ENCODE measurements at regions not wholly inside any gene's neighbourhood (a gene's known extent, or its start where the extent isn't known, plus 50 kb on each side); places are given as distances from the start of the nearest gene placed in this dataset.

- no peak for DNase-seq
Measured at GRCh38 chr18:67218556-67218955, 298.0 kb downstream of the DSEL start.

DNA sequence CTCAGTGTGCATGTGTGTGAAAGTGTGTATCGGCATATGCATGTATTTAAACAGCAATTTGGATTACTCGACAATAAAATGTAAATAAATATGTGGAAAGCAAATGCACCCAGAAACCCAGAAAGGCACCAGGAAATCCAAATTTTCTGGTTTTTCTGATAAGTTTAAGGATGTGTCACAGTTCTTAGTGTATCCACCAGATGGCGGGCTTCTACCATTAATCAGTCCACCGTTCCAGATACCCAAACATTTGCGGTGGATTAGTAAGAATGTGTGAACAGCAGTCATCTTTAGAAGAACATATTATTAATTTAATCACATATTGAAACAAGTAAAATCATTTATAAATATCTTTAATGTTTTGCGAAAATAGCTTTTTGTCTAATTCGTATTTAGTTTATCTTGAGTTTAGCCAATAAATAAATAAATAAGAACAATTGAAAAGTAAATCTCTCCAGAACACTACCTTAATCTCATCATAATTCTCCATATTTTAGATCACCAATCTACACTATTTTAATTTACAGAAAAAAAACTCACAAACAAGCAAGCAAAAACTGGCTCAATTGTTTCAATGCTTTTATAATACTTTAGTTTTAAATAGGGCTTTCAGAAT lies 298.9 kb downstream of the DSEL start:
- peak; percentile 26 for DNase-seq

GRCh38 chr18:67216846-67217245 lies 299.7 kb downstream of the DSEL start:
- DNase-seq, result no peak

DNA sequence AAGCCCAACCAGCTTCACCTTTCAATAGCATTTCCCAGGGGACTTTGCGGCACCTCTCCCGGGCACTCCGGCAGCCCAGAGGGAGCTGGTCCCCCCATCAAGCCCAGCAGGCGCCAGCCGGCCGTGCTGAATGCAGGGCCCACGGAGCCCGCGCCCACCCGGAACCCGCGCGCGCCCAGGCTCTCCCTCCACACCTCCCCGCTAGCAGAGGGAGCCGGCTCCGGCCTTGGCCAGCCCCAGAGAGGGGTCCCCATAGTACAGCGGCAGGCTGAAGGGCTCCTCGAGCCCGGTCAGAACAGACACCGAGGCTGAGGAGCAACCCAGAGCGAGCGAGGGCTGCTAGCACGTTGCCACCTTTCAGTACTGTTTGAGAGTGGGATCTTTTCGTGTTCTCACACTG lies 300.8 kb downstream of the DSEL start:
- DNase-seq, result no peak

DNA sequence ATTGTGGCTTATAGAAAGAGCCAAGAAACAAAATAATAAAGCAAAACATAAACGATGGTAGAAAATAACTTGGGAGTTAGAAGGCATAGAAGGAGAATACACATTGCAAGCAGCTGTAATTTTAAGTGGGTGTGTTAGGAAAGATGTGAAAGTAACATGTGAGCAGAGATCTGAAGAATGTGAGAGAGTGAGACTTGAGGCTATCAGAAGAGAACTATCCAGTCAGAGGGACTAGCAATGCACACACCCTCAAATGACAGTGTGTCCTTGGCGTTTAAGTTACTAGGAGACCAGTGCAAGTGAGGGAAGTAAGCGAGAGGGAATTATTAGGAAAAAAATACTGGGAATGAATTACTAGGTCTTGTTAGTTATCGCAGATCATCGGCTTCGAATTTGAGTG lies 304.9 kb downstream of the DSEL start:
- DNase-seq, result no peak

DNA sequence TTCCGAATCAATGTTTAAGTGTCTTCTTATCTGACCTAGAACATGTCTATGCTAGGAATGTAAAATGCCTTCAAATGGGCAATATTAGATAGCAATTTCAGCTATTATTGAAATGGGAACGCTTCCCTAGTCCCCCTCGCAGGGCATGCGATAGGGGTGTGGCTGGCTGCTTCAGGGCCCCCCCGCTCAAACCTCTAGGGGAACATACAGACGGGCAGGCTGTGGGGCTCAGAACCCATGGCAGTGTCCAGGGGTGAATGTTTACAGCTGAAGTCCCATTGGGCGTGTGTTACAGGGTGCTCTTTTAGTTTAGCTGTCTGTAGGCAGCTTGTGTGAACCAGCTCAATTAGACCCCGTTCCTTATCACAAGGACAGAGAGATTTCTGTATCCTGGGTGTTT lies 315.9 kb downstream of the DSEL start:
- no peak for DNase-seq

DNA sequence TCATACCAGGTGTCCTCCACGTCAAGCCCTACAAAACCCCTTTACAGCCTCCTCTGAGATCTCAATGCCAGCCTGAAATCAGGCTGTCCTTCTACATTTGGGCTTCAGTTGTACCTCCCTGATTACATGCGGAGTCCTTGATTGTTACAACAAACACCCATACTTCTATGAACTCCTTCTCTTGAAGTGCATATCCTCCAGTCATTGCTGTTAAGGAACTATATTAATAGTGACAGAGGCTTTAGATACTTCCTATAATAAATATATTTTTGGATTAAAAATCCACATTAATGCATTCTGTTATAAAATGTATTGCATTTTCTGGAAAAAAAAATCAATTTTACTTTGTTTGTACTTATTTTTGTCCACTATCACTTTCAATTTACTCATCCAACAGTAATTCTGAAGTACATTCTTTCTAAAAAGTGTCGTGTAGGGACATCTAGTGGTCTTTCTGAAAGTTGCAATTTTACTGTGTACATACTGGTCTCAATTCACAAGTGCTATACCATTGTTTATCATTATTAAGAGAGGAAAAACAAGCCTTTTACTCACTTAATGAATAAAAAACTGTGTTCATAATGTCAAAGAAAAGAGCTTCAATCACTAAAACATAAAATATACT lies 316.4 kb downstream of the DSEL start:
- no peak for DNase-seq

GRCh38 chr18:67194886-67195285 lies 321.6 kb downstream of the DSEL start:
- no peak for DNase-seq

DNA sequence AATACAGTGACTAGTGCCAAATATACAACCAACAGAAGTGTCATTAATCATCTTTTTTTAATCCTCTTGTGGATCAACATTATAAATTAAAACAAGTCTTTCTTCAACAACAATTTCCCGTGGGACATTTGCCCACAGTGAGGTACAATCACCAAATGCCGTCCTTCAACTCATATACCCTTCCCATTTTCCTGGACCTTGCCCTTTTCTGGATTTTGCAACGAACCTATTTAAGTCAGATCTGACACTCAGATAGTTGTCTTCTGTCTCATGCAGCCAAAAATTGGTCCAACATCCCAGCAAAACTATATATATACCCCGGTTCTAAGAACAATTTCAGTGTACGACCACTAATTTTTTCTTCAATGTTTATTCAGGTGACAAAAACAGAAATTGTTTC lies 324.0 kb downstream of the DSEL start:
- no peak for DNase-seq

DNA sequence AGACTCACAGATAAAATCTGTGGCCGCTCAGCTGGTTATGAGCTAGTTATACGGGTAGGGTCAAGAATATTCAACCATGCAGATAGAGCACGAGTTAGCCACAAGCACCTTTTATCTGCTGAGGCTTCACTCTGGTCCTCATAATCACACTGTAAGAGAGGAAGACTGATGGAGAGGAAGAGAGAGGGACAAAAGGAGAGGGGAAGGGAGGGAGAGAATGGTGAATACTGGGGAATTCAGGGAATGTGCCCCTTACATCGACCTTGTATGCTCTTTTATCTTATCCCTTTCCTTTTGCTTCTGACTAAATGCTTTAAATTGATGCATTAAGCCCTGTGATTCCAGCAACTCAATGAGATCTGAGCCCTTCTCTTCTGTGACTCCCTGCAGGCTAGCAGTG lies 333.1 kb downstream of the DSEL start:
- no peak for DNase-seq

- no peak for DNase-seq
Measured at GRCh38 chr18:67179726-67180125, 336.8 kb downstream of the DSEL start.

DNA sequence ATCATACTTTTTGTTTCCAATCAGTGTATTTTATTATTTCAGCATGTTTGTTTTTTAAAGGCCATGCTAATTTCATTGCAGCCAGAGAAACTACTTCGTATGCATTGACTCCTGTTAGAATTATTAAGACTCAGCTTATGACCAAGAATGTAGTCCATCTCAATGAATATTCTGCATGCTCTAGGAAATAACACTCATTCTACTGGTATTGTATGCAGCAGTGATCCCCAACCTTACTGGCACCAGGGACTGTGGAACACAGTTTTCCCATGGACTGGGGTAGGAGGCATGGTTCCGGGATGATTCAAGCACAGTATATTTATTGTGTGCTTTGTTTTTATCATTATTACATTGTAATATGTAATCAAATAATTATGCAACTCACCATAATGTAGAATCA lies 356.9 kb downstream of the DSEL start:
- DNase-seq, result no peak

GRCh38 chr18:67154979-67155378 lies 361.5 kb downstream of the DSEL start:
- no peak for DNase-seq

- no peak for DNase-seq
Measured at GRCh38 chr18:67151366-67151765, 365.2 kb downstream of the DSEL start.

GRCh38 chr18:67145586-67146292 lies 370.8 kb downstream of the DSEL start:
- no peak for DNase-seq

GRCh38 chr18:67144329-67144728 lies 372.2 kb downstream of the DSEL start:
- no peak for DNase-seq

- no peak for DNase-seq
Measured at GRCh38 chr18:67143028-67143427, 373.5 kb downstream of the DSEL start.

GRCh38 chr18:67142604-67143003 lies 373.9 kb downstream of the DSEL start:
- DNase-seq, result no peak

DNA sequence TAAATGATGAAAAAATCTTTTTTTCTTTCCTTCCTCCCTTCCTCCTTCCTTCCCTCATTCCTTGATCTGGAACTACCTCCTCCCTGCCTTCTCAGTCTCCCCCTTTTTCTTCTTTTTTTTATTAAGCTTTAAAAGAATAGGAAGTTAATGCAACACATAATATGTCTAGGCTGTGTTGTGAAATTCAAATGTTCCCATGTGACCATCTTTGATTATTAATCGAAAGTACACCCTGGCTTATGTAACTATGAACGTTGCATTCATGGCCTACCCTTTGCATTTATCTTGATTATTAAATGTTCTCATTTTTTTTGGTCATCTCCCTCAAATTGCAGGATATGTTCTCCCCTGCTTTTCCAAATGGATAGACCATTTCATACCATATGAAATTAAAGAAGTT lies 376.0 kb downstream of the DSEL start:
- DNase-seq, result no peak

DNA sequence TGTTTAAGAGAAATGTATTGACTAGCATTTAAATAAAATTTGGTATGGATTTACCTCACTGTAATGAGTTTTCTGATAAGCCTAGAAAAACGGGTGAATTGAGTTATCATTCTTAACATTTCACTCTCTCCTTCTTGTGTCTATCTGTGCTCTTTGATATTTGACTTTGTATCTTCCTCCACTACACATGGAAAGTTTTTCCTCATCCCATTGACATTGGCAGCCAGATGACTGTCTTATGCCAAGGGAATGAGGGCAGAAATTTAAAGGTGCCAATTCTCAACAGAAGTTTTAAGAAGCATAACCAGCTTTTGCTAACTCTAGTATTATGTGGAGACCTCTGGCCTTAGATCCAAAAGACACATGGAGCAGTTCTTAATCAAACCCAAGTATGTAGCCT lies 376.6 kb downstream of the DSEL start:
- DNase-seq, result no peak

- DNase-seq, result no peak
Measured at GRCh38 chr18:67135981-67136380, 380.5 kb downstream of the DSEL start.

GRCh38 chr18:67134911-67135310 lies 381.6 kb downstream of the DSEL start:
- DNase-seq, result no peak

- DNase-seq, result no peak
Measured at GRCh38 chr18:67133669-67134068, 382.9 kb downstream of the DSEL start.

GRCh38 chr18:67132919-67133318 lies 383.6 kb downstream of the DSEL start:
- DNase-seq, result no peak

- DNase-seq, result no peak
Measured at GRCh38 chr18:67131498-67131897, 385.0 kb downstream of the DSEL start.
